ENCODE measurements at regions not wholly inside any gene's neighbourhood (a gene's known extent, or its start where the extent isn't known, plus 50 kb on each side); places are given as distances from the start of the nearest gene placed in this dataset.
A peak's percentile ranks its signal among the peaks of the same experiment; 100 is the strongest.

DNA sequence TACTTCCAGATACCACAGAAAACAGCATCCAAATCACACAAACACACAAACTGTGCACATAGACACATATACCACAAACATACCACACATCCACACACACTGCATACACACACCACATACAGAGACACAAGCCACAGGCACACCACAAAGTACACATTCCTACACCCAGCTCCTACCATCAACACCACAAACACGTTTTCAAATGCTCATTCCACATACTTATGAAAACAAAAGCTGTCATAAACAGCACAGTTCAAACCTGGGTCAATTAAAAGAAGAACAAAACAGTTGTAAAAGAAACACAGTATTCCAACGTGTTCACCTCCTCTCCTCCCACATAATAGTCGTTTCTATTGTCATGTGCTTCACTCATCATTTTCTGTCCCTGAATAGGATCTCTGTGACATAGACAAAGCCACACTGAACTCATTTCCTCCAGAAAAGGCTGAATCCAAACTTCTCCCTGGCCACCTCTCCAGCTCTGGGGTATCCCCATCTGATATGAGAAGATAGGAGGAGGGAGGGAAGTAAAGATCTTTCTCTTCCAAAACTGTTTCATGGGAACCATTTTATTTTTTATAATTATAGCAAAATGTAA, 89.2 kb downstream of the CXCL12 start:
- 25 to 46% methylated on average over 3 of the region's 3 CpGs for WGBS, 2 donors (ENCODE audit: low coverage in 1 of 2)
- H3K27ac ChIP-seq: peak overlapping the region in 1 of 4 donors; percentile 84

DNA sequence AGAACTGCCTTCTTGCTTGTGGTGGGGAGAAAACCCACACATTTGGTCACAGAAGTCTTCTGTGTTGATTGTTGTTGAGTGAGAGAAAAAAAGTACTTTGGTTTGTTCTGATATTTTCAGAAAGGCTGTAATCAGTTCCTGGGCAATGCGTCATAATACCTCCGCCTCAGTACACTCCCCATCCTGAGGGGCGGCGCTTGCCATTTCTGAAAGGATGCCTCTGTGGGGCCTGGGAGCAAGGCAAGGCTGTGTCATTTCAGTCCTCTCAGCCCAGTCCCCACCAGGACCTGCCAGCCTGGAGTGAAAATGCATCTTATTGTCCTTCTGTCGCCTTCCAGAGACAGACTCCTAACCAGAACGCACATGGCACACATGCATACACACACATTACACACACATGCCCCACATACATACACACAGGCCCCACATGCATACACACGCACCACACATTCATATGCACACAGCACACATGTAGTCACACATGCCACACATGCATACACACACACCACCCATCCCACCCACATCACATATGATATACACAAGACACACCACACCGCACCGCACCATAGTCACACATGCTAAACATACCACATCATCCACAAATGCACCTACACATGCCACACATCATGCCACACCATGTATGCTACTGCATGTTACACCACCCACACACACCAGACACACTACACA, 90.0 kb downstream of the CXCL12 start:
- Histone ChIP-seq H3K27ac (peak overlapping the region in 3 of 4 donors; percentile 77 to 84 (median 82)), H3K36me3 (no peaks in the 10 kb centered on the region), H3K9me3 (no peaks in the 10 kb centered on the region), H3K27me3 (peaks cover 12% of the 10 kb centered on the region), H3K4me1 (peaks cover 4 to 38% (median 11%) of the 10 kb centered on the region in 3 donors), H3K4me3 (no peak overlapping the region)
- TF ChIP-seq EP300 (IDR thresholded peaks at IDR 0.05): no peak
- WGBS, 2 donors (ENCODE audit: low coverage in 1 of 2): 97 to 100% methylated on average over 4 to 6 of the region's 9 CpGs
- no peak for ATAC-seq

More for the DNA sequence above, 89.2 kb downstream of the CXCL12 start:
- H3K4me1 ChIP-seq: peaks cover 4 to 39% (median 11%) of the 10 kb centered on the region in 3 donors
- peaks cover 12% of the 10 kb centered on the region for H3K27me3 ChIP-seq
- no peaks in the 10 kb centered on the region for H3K9me3 ChIP-seq
- ATAC-seq: no peak
- TF ChIP-seq, protein P1, sequence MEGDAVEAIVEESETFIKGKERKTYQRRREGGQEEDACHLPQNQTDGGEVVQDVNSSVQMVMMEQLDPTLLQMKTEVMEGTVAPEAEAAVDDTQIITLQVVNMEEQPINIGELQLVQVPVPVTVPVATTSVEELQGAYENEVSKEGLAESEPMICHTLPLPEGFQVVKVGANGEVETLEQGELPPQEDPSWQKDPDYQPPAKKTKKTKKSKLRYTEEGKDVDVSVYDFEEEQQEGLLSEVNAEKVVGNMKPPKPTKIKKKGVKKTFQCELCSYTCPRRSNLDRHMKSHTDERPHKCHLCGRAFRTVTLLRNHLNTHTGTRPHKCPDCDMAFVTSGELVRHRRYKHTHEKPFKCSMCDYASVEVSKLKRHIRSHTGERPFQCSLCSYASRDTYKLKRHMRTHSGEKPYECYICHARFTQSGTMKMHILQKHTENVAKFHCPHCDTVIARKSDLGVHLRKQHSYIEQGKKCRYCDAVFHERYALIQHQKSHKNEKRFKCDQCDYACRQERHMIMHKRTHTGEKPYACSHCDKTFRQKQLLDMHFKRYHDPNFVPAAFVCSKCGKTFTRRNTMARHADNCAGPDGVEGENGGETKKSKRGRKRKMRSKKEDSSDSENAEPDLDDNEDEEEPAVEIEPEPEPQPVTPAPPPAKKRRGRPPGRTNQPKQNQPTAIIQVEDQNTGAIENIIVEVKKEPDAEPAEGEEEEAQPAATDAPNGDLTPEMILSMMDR (IDR thresholded peaks at IDR 0.05): no peak
- TF ChIP-seq EP300 (IDR thresholded peaks at IDR 0.05): no peak
- TF ChIP-seq POLR2A (IDR thresholded peaks at IDR 0.05): no peak
- no peak for TF ChIP-seq POLR2AphosphoS5 (IDR thresholded peaks at IDR 0.05)
- no peak overlapping the region for H3K4me3 ChIP-seq
- H3K36me3 ChIP-seq: no peaks in the 10 kb centered on the region

DNA sequence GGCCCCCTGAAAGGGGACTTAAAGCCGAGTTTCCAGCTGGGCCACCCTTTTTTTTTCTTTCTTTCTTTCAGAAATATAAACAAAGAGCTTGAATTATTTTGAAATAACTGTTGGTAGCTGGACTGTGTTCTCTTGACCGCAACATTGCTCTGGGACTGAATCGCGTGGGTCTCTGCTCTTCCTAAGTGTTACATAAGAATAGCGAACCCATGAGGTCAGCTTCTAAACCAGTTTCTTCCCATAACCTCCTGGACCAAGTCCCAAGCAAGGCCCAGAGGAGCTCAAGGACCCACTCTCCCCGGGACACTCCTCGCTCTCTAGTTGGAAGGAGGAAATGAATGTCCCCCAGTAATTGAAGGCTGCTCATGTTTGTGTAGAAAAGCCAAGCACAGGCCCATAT, 91.1 kb downstream of the CXCL12 start:
- TF ChIP-seq POLR2A (IDR thresholded peaks at IDR 0.05): no peak
- TF ChIP-seq POLR2AphosphoS5 (IDR thresholded peaks at IDR 0.05): peak; percentile 70
- H3K4me1 ChIP-seq: peaks cover 4 to 38% (median 11%) of the 10 kb centered on the region in 3 donors
- H3K9me3 ChIP-seq: no peaks in the 10 kb centered on the region
- WGBS, 2 donors (ENCODE audit: low coverage in 1 of 2): 16 to 23% methylated on average over 5 to 6 of the region's 7 CpGs
- peaks cover 12% of the 10 kb centered on the region for H3K27me3 ChIP-seq
- H3K4me3 ChIP-seq: peak overlapping the region in 1 of 2 donors; percentile 23
- H3K36me3 ChIP-seq: no peaks in the 10 kb centered on the region
- peak; percentile 92 for ATAC-seq
- H3K27ac ChIP-seq: peak overlapping the region; percentile 77 to 86 (median 83)

DNA sequence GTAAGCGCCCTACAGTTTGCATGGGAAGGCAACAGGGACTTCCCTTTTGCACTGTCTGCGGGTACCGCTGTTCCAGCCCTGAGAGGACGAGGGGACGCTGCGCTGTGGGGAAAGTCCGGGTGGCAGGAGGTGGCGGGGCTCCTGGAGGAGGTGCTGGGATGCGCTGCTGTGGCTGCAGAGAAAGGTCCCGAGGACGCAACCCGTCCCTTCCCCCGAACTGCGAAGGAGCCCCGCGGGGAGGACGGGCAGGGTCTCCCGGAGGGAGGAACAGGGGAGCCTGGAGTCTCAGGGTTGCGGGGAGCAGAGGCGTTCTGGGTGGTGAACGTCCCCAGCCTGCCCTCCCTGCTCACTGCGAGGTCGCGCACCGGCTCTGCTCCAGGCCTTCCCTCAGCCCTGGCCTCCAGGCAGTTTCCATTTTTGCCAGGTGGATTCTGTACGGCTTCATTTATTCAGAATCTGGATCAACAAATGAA, 91.6 kb downstream of the CXCL12 start:
- TF ChIP-seq, protein P1 (IDR thresholded peaks at IDR 0.05): no peak
- TF ChIP-seq POLR2AphosphoS5 (IDR thresholded peaks at IDR 0.05) (no peak), POLR2A (IDR thresholded peaks at IDR 0.05) (no peak)
- H3K4me1 ChIP-seq: peaks cover 4 to 38% (median 11%) of the 10 kb centered on the region in 3 donors
- no peak for ATAC-seq
- H3K4me3 ChIP-seq: peak overlapping the region in 1 of 2 donors; percentile 23
- no peaks in the 10 kb centered on the region for H3K36me3 ChIP-seq
- no peaks in the 10 kb centered on the region for H3K9me3 ChIP-seq
- peaks cover 12% of the 10 kb centered on the region for H3K27me3 ChIP-seq
- WGBS, 2 donors (ENCODE audit: low coverage in 1 of 2): 26% methylated on average over 4 of the region's 26 CpGs; no CpG with 5 or more reads in 1 of the 2 donors
- H3K27ac ChIP-seq: peak overlapping the region; percentile 77 to 86 (median 83)

DNA sequence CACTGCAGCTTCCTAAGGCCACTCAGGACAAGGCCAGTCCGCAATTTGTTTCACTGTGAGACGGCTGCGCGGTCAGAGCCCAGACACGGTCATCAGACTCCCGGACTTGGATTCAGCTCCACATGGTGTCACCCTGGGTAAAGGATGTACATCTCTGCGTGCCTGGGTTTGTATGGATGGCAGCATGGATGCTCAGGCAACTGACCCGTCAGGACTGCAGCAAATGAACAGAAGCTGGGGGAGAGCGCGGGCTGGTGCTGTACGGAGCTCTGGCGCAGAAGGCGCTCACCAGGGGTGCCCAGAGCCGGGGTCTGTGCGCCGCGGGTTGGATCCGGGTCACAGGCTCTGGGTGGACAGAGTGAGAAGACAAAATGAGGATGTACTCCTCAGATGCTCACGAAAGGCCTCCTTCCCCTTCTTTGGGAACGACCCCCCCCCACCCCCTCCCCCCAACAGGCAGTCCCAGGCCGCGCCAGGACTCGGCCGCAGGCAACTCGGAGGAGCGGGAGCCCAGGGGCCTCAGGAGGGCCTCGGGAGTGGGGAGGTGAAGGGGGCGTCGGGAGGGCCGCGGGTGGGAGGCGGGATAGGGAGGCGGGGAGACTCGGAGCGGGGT, 92.4 kb downstream of the CXCL12 start:
- peaks cover 12% of the 10 kb centered on the region for H3K27me3 ChIP-seq
- H3K4me3 ChIP-seq: no peak overlapping the region
- peaks cover 4 to 38% (median 11%) of the 10 kb centered on the region in 3 donors for H3K4me1 ChIP-seq
- no peaks in the 10 kb centered on the region for H3K9me3 ChIP-seq
- 71 to 82% methylated on average over 14 to 15 of the region's 35 CpGs for WGBS, 2 donors (ENCODE audit: low coverage in 1 of 2)
- TF ChIP-seq POLR2A (IDR thresholded peaks at IDR 0.05) (no peak), POLR2AphosphoS5 (IDR thresholded peaks at IDR 0.05) (no peak), EP300 (IDR thresholded peaks at IDR 0.05) (no peak)
- TF ChIP-seq, protein P1 (IDR thresholded peaks at IDR 0.05): no peak
- ATAC-seq: no peak
- H3K27ac ChIP-seq: peak overlapping the region in 2 of 4 donors; percentile 82 to 84
- no peaks in the 10 kb centered on the region for H3K36me3 ChIP-seq

Data from gastroesophageal sphincter (tissue), 4 donors.